ENCODE measurements at regions not wholly inside any gene's neighbourhood (a gene's known extent, or its start where the extent isn't known, plus 50 kb on each side); places are given as distances from the start of the nearest gene placed in this dataset.

DNA sequence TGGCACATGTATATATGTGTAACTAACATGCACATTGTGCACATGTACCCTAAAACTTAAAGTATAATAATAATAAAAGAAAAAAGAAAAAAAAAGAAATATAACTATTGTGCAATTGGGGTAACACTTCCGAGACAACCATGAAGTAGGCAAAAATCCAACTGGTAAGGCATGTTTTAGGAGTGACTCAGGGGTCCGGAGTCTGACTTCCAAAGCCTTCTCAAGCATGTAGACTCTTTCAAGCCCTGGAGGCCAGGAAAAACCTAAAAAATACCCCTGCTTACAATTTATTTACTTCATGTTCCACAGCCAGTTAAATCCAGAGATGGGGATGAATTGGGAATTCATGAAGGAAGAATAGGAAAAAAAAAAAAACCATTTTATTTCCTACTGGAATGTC, 161.3 kb upstream of the PHACTR1 start:
- DNase-seq: no peak

DNA sequence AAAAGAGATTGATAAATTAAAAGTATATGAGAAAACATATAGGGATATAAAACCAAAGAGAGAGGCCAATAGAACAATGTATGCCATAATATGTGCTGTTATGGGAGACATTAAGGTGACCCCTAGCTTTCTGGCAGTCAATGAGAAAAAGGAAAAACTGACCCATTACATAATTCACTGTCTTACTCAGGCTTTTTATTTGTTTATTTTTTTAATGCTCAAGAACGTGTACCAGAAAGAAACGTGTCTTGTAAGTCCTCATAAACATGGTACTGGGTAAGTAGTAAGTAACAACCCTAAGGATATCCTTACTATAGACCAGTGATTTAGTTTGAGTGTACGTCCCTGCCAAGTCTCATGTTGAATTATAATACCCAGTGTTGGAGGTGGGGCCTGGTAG, 160.8 kb upstream of the PHACTR1 start:
- no peak for DNase-seq

GRCh38 chr6:12557765-12558164, 158.8 kb upstream of the PHACTR1 start:
- no peak for DNase-seq

DNA sequence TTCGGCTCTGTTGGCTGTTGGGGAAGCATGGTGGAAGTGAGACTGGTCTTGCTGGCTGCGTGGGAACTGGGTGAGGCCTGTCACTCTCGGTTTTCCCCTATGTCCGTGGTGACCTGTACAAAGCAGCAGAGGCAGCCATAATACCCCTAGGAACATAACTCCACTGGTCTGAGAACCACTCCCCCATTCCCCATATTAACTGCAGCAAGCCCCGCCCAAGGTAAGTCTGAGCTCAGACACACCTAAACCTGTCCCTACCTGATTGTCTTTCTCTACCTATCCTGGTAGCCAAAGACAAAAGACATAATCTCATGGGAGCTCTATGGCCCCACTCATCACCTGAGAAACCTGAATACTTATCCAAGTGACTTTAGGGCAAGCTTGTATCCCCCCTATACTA, 156.3 kb upstream of the PHACTR1 start:
- DNase-seq: no peak

DNA sequence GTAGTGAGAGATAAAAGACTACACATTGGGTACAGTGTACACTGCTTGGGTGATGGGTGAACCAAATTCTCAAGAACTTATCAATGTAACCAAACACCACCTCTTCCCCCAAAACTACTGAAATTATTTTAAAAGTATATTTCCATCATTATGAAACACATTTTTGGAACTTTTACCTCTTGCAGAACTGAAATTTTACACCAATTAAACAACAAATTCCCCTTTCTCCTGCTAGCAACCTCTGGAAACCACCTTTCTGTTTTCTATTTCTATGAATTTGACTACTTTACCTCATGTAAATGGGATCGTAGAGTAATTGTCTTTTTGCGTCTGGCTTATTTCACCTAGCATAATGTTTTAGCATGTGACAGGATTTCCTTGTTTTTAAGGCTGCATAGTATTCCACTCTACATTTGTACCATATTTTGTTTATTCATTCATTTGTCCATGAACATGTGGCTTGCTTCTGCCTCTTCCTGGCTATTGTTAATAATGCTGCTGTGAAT, 149.9 kb upstream of the PHACTR1 start:
- DNase-seq: no peak

DNA sequence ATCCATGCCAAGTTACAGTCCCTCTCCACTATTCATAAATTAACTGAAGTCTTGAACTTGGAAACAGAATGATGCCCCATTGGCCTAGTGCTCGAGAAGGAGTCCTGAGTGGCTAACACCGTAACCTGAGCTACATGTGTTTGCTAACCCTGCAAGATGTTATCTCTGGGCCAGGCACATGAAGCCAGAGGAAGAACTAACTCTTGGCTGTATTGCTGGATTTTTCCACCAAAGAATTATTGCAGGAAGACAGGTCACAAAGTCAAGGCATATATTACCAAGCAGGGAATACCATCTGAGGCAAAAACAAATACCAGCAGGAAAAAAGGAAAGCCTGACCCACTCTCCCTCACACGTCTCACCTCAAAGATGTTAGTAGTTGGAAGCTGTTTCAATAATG, 148.9 kb upstream of the PHACTR1 start:
- no peak for DNase-seq

DNA sequence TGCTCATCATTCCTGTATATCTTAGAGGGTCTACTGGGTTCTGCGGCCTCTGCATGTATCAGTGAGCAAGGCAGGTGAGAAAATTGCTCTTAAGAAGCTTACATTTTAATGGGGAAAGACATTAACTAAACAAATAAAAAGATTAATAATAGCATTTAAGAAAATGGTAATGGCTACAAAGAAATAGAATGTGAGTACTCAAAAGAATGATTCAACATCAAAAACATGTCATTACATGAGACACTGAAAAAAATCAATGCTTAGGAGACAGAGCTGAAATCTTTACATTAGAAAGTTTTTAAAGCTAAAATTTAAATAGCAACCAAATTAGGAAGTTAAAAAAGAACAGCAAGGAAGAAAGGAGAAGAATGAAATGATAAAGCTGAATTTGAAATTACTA, 146.9 kb upstream of the PHACTR1 start:
- no peak for DNase-seq

GRCh38 chr6:12570461-12571030, 146.0 kb upstream of the PHACTR1 start:
- DNase-seq: no peak

- no peak for DNase-seq
These were observed 143.4 kb upstream of the PHACTR1 start for GRCh38 chr6:12572896-12573827.

DNA sequence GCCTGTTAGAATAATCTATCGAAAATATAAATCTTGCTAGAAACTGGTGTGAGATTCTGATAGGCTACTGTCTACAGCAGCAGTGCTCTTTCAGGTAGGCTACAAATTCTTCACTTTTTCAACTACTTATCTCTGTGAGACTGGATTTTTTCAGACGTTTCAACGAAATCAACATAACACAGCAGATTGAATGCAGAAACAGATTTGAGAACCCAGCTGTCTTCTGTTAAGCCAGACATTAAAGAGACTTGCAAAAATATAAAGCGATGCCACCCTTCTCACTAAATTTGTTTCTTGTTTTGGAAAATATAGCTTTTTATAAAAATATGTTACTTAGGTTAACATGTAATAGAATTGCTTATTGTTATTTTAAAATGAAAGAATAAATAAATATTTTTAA, 140.6 kb upstream of the PHACTR1 start:
- DNase-seq: no peak

DNA sequence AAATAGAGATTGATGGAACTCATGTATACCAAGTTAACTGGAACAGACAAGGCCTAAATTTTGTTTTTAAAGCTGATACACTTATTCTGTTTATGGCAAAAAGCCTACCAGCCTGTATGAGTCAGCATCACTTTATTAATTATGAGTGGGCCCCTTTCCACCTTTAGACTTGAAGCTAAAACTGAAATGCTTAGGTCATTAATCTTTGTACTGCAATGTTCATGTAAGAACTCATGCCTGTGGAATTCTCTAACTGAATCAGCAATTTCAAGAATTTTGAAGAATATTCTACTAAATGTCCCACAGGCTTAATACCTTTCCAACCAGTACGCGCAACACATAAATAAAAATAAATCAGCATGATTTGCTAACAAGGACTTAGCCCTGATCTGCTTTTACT, 140.2 kb upstream of the PHACTR1 start:
- DNase-seq: no peak

DNA sequence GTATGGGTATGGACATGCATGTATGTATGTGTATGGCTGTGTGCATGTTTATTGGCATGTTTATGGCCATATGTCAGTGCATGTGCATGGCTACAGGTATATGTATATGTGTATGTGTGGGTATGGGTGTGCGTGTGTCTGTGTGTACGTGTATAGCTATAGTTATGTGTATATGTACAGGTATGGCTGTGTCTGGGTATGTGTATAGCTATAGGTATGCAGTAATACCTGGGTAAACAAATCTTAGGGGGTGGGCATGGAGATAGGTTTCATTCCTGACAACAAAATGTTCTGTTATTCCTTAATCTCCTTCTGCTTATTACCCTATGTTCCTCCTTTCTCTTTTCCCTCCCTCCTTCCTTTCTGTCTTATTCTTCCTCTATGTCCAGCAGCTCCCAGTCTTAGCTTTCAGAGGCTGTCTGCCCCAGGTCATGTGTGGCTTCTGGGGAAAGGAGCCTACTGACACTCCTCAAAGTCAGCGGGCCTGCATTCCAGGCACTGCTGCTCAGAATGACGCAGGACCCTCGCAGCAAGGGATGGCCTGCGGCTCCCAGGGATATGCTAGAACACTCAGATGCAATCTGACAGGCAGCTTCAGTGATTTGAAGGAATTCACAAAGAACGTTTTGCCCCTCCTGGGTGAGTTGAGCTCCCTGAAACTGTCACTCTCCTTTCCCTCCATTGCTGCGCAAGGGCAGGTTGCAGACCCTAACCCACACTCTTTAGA, 139.3 kb upstream of the PHACTR1 start:
- DNase-seq: no peak

DNA sequence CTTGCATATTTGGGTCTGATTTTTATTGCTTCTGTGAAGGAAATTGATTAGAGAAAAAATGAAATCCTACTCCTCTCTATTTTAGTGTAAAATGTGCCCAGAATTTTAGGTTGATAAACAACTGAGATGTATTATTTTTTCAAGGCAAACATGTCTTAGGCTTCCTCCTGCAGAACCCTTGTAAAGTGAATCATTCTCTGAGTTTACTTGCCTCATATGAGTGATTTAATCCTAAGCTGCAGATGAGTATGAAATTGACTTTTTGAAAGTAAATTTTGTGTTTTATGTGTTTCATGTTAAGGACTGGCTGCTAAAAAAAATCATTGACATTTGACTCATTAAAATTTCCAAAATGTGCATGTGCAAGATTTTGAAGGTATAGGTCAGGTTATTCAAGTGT, 138.5 kb upstream of the PHACTR1 start:
- no peak for DNase-seq

- DNase-seq: no peak
These were observed 137.8 kb upstream of the PHACTR1 start for GRCh38 chr6:12578751-12579150.

DNA sequence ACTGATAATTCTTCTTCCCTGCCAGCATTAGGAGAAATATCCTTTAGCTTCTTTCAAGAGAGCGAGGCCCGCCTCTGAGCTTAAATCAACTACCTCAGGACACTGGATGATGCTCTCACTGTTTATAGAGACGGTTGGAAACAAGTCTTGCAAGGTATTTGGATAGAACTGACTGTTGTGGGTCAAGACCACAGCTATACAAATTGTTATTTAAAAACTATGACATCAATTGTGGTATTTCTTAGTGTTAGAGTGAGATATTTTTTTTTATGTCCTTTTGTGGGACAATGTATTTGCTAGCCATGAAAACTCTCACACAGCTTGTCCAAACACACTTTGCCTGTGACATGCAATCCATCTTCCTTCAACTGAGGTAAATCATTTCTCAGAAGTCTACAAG, 136.3 kb upstream of the PHACTR1 start:
- DNase-seq: no peak

DNA sequence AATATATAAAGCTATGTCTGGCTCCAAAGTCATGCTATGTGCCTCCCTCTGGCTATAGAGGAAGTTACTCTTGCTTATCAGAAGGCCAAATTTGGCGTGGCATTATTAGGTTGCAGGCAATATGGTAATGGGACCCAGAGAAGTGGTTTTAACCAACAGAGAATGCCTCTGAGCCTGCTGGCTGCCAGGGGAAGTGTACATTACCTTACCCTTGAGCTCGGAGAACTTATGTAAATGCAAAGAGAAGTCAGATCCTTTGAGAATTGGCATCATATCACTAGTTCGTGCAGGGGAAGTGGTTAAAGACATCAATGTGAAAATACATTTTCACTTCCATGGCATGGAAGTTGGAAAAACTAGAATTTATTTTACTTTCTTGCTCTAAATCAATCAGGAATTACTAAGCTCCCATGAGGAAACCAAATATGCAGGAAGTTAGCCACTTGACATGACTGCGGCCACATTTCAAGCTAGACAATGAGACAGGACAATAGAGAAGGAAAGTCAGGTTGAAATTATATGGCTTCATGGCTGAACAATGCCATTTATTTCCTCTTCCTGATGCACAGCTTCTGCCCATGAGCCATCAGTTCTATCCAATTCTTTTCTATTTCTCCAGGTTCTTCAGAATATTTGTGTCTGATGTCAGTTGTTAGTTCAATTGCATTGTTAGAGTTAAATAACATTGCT, 134.0 kb upstream of the PHACTR1 start:
- no peak for DNase-seq

DNA sequence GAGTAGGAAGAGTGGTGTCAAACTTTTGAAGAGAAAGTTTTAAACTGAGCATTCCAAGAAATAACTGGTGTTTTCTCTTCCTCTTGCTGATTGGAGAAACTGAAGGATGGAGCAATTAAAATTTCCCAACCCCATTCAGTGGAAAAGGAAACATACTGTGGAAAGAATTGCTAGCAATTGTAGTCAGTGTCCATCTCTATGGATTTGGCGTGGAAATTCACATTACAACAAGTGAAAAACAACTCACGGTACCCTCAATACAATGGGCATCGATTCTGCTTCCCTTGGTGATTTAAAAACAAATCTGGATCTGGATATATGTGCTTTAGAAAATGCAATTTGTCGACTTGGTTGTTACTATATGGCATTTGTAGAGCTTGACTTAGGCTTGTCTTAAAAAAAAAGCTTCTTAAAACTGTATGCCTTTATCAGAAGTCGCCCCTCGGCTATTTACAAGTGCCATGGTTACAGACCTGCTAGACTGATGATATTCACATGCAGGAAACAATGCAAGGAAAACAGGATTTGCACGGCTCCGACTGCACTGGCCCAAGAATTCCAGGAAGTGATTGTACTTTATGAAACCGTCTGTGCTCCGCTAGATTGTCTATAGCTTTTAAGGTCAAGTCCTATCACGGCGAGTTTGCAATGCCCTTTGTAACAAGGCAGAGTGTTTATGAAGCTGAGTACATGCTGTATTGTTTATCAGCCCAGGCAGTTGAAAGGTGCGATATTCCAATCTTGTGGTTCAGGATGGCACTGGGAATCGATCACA, 131.7 kb upstream of the PHACTR1 start:
- DNase-seq: no peak

DNA sequence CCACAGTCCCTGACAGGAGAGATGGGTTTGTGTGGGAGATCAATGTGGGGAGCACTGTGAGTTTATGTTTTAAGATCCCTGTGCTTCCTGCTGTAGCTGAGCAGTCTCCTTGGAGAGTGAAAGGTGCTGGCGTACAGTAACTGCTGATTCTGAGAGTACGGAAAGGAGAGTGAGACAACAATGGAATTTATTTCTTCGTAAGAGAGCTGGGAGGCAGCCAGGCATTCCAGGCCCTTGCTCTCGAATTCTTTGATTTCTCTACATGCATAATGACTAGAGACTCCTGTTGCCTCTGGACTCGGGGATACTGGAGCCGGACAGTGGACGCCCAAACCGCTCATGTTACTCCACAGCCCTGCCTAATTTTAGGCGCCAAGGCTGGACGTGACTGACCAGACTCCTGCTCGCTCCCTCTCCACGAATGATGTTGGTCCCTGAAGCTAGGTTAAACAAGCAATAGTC, 131.0 kb upstream of the PHACTR1 start:
- DNase-seq: no peak

DNA sequence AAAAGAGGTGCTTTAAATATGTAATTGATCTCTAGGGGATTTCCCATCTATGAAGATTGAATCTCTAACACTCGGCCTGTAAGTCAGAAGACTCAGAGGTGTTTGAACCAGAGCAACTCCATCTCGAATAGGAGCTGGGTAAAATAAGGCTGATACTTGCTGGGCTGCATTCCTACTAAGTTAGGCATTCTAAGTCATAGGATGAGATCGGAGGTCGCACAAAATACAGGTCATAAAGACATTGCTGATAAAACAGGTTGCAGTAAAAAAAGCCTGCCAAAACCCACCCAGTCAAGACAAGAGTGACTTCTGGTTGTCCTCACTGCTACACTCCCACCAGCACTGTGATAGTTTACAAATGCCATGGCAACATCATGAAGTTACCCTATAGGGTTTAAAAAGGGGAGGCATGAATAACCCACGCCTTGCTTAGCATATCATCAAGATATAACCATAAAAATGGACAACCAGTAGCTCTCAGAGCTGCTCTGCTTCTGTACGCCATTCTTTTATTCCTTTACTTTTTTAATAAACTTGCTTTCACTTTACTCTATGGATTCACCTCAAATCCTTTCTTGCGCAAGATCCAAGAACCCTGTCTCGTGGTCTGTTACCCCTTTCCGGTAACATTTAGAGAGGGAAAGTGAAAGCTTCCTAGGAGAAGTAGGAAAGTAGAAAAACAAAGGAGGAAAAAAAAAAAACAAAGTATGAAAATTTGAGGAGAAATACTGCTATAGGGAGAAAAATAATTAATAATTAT, 129.7 kb upstream of the PHACTR1 start:
- no peak for DNase-seq

DNA sequence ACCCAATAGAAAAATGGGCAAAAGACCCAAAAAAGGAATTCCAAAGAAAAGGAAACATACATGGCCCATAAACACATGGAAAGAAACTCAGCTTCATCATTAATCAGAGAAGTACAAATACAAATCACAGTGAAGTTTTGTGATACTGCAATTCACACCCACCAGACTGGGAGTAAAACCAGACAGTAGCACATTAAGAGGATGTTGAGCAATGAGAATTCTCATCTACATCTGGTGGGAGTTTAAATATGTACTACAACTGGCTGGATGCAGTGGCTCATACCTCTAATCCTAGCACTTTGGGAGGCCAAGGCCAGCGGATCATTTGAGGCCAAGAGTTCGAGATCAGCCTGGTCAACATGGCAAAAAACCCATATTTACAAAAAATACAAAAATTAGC, 125.7 kb upstream of the PHACTR1 start:
- DNase-seq: no peak

DNA sequence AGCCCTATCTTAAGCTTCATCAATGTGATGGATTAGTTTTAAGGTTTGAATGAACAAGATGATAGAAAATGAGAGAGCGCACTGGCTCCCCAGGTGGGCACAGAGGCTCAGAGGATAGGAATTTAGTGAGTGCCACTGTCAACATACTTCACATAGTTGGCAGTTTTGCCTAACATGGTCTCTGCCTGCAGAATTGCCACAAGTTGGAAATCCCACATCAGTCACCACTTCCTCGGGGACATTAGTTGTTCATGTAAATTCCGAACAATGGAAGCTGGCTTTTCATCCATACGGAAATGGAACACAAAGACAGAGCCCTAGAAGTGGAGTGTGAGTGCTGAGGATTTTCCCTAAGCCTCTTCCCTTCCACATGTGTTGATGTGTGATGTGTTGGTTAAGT, 123.9 kb upstream of the PHACTR1 start:
- no peak for DNase-seq
